Skin epidermis (tissue), 12 donors: ENCODE measurements at regions not wholly inside any gene's neighbourhood (a gene's known extent, or its start where the extent isn't known, plus 50 kb on each side); places are given as distances from the start of the nearest gene placed in this dataset.

ENCODE experiments used
- H3K27ac ChIP-seq, 21 experiments: fragments of 200-600 bp; sonication (generic) in 11 of 21; one replicate each; pipeline ENCODE4 v1.5.0; 2020; ENCODE audit warnings: mild to moderate bottlenecking in 3 of 21, inconsistent platforms in 2 of 21, moderate library complexity in 2 of 21
- H3K4me3 ChIP-seq, 7 experiments: fragments of 200-600 bp; sonication (generic) in 2 of 7; one replicate each; pipeline ENCODE4 v1.5.0; 2020; ENCODE audit warnings: inconsistent platforms in 2 of 7, mild to moderate bottlenecking in 2 of 7, moderate library complexity in 1 of 7

- H3K27ac ChIP-seq: no peak overlapping the region
Measured at GRCh38 chr2:126771501-126772195, 115.7 kb downstream of the GYPC start.

GRCh38 chr2:126774290-126774689, 118.3 kb downstream of the GYPC start:
- Histone ChIP-seq H3K4me3 (no peak overlapping the region), H3K27ac (no peak overlapping the region)

More at GRCh38 chr2:126771501-126772195, 115.7 kb downstream of the GYPC start:
- H3K4me3 ChIP-seq: no peak overlapping the region

GRCh38 chr2:126774761-126775160, 118.8 kb downstream of the GYPC start:
- Histone ChIP-seq H3K27ac (no peak overlapping the region), H3K4me3 (no peak overlapping the region)

GRCh38 chr2:126775300-126775985, 119.5 kb downstream of the GYPC start:
- Histone ChIP-seq H3K27ac (no peak overlapping the region), H3K4me3 (no peak overlapping the region)

GRCh38 chr2:126776255-126776654, 120.3 kb downstream of the GYPC start:
- peak overlapping the region in 2 of 21 experiments; percentile 3 to 64 for H3K27ac ChIP-seq
- peak overlapping the region in 6 of 7 experiments; percentile 27 to 45 (median 39) for H3K4me3 ChIP-seq

GRCh38 chr2:126776692-126777619, 121.0 kb downstream of the GYPC start:
- H3K27ac ChIP-seq: peak overlapping the region in 16 of 21 experiments; percentile 2 to 79 (median 50)
- peak overlapping the region; percentile 27 to 45 (median 39) for H3K4me3 ChIP-seq

- Histone ChIP-seq H3K27ac (no peak overlapping the region), H3K4me3 (peak overlapping the region in 4 of 7 experiments; percentile 31 to 45 (median 40))
Measured at GRCh38 chr2:126777620-126777978, 121.1 kb upstream of the TEX51 start.

GRCh38 chr2:126778561-126779501, 119.9 kb upstream of the TEX51 start:
- no peak overlapping the region for H3K4me3 ChIP-seq
- H3K27ac ChIP-seq: no peak overlapping the region

- Histone ChIP-seq H3K4me3 (no peak overlapping the region), H3K27ac (no peak overlapping the region)
Measured at GRCh38 chr2:126781206-126781605, 117.5 kb upstream of the TEX51 start.

- H3K27ac ChIP-seq: no peak overlapping the region
- H3K4me3 ChIP-seq: no peak overlapping the region
Measured at GRCh38 chr2:126781806-126782205, 116.9 kb upstream of the TEX51 start.

- Histone ChIP-seq H3K27ac (no peak overlapping the region), H3K4me3 (no peak overlapping the region)
Measured at GRCh38 chr2:126782648-126783047, 116.0 kb upstream of the TEX51 start.

- Histone ChIP-seq H3K27ac (no peak overlapping the region), H3K4me3 (no peak overlapping the region)
Measured at GRCh38 chr2:126783341-126783740, 115.3 kb upstream of the TEX51 start.

GRCh38 chr2:126784045-126784444, 114.6 kb upstream of the TEX51 start:
- Histone ChIP-seq H3K4me3 (no peak overlapping the region), H3K27ac (no peak overlapping the region)

GRCh38 chr2:126784621-126785020, 114.1 kb upstream of the TEX51 start:
- H3K4me3 ChIP-seq: no peak overlapping the region
- no peak overlapping the region for H3K27ac ChIP-seq

- Histone ChIP-seq H3K27ac (no peak overlapping the region), H3K4me3 (no peak overlapping the region)
Measured at GRCh38 chr2:126785236-126785635, 113.5 kb upstream of the TEX51 start.

GRCh38 chr2:126785862-126786261, 112.8 kb upstream of the TEX51 start:
- Histone ChIP-seq H3K4me3 (no peak overlapping the region), H3K27ac (no peak overlapping the region)

- H3K4me3 ChIP-seq: no peak overlapping the region
- H3K27ac ChIP-seq: no peak overlapping the region
Measured at GRCh38 chr2:126786765-126787164, 111.9 kb upstream of the TEX51 start.

- Histone ChIP-seq H3K27ac (no peak overlapping the region), H3K4me3 (no peak overlapping the region)
Measured at GRCh38 chr2:126787289-126787688, 111.4 kb upstream of the TEX51 start.

GRCh38 chr2:126788113-126788512, 110.6 kb upstream of the TEX51 start:
- Histone ChIP-seq H3K4me3 (no peak overlapping the region), H3K27ac (no peak overlapping the region)
